HCT116 (cell line): ENCODE measurements at regions not wholly inside any gene's neighbourhood (a gene's known extent, or its start where the extent isn't known, plus 50 kb on each side); places are given as distances from the start of the nearest gene placed in this dataset.

Experiments used
- ATAC-seq: fragments of 200-7000 bp; cut with Tn5 transposase; 2 replicates; pipeline ENCODE4 v1.9.1; 2020; ENCODE audit warnings: mild to moderate bottlenecking, moderate library complexity
- BruUV-seq: library from RNA; stranded (reverse); fragments of 400-500 nt; replicated peaks from 2 replicates; lab custom pipeline; 2021; lab: Mats Ljungman, UMichigan
- CTCF ChIA-PET: fragments of 300-600 bp; sonication (Branson Sonifier 250); formaldehyde crosslinking; loops from one replicate; lab custom pipeline; 2021; ENCODE audit warnings: antibody characterized with exemption; lab: Charles Lee
- POLR2A ChIA-PET: fragments of 300-600, 350-600 bp; sonication (Branson Sonifier 250); formaldehyde crosslinking; loops from one replicate; lab custom pipeline; 2021; ENCODE audit warnings: antibody characterized with exemption; lab: Charles Lee
- RAD21 ChIA-PET, 2 experiments: fragments of 300-600 bp; sonication (Branson Sonifier 250); formaldehyde crosslinking; loops; one replicate each; lab custom pipeline; 2023; ENCODE audit warnings: low total read pairs in 2 of 2; ENCODE audit not compliant: uncharacterized antibody in 2 of 2, unreplicated experiment in 2 of 2, low non-redundant PET in 1 of 2; lab: Charles Lee
- DNase-seq: peaks from one replicate; pipeline ENCODE4 v3.0.0-alpha.2; 2010; ENCODE audit warnings: low read depth, low spot score
- H2AFZ ChIP-seq: fragments of 200-600 bp; shearing (Covaris generic), sonication (generic); 2 replicates; pipeline ENCODE4 v1.6.1; 2017; ENCODE audit warnings: low read depth, mixed run types, mixed read lengths, antibody characterized with exemption, low read length; ENCODE audit not compliant: poor library complexity, severe bottlenecking
- H3K27ac ChIP-seq: 2 replicates; pipeline ENCODE4 v1.5.1; 2012; ENCODE audit warnings: low read depth, low read length
- H3K27me3 ChIP-seq: fragments of 200-600 bp; sonication (generic); 2 replicates; pipeline ENCODE4 v1.6.1; 2016; ENCODE audit warnings: mixed run types, low read length, mixed read lengths; ENCODE audit not compliant: insufficient read depth
- H3K36me3 ChIP-seq, 2 experiments: fragments of 200-500 bp in 1 of 2; fragments of 200-600 bp in 1 of 2; sonication (Bioruptor generic) in 1 of 2; sonication (generic) in 1 of 2; 2 replicates each; pipeline versions ENCODE4 v1.5.1 to v1.6.1; 2014 to 2016; ENCODE audit warnings: low read length in 2 of 2, inconsistent platforms in 1 of 2, mixed read lengths in 1 of 2, mixed run types in 1 of 2; ENCODE audit not compliant: insufficient read depth in 2 of 2, control insufficient read depth in 1 of 2
- H3K4me1 ChIP-seq, 2 experiments: fragments of 200-600 bp in 1 of 2; sonication (generic) in 1 of 2; 2 replicates each; pipeline versions ENCODE4 v1.5.1 to v1.6.1; 2012 to 2017; ENCODE audit warnings: low read length in 2 of 2, inconsistent platforms in 1 of 2, mild to moderate bottlenecking in 1 of 2, mixed read lengths in 1 of 2, mixed run types in 1 of 2, moderate library complexity in 1 of 2; ENCODE audit not compliant: insufficient read depth in 2 of 2, control insufficient read depth in 1 of 2
- H3K4me2 ChIP-seq: fragments of 200-600 bp; sonication (generic); 2 replicates; pipeline ENCODE4 v1.6.1; 2017; ENCODE audit warnings: mixed run types, low read length, mixed read lengths
- H3K4me3 ChIP-seq, 2 experiments: fragments of 200-600 bp in 1 of 2; sonication (generic) in 1 of 2; replicated peaks in 1 of 2; 2 replicates each; pipeline ENCODE4 v1.5.1; 2011 to 2016; ENCODE audit warnings: low read length in 2 of 2, control low read depth in 1 of 2, low read depth in 1 of 2, mild to moderate bottlenecking in 1 of 2, mixed read lengths in 1 of 2, mixed run types in 1 of 2
- H3K79me2 ChIP-seq: fragments of 200-600 bp; sonication (generic); 2 replicates; pipeline ENCODE4 v1.6.1; 2017; ENCODE audit warnings: mild to moderate bottlenecking, mixed run types, low read length, moderate library complexity, mixed read lengths; ENCODE audit not compliant: insufficient read depth
- H3K9ac ChIP-seq: fragments of 200-600 bp; sonication (generic); 2 replicates; pipeline ENCODE4 v1.6.1; 2016; ENCODE audit warnings: low read length, mixed read lengths
- H3K9me2 ChIP-seq: fragments of 200-600 bp; sonication (generic), shearing (Covaris generic); 2 replicates; pipeline ENCODE4 v1.6.1; 2017; ENCODE audit warnings: mixed run types, mild to moderate bottlenecking, moderate library complexity; ENCODE audit not compliant: insufficient read depth
- H3K9me3 ChIP-seq, 2 experiments: fragments of 200-500 bp in 1 of 2; fragments of 200-600 bp in 1 of 2; sonication (Bioruptor generic) in 1 of 2; sonication (generic) in 1 of 2; 2 replicates each; pipeline ENCODE4 v1.6.1; 2014 to 2017; ENCODE audit warnings: low read length in 2 of 2, mixed read lengths in 2 of 2, inconsistent platforms in 1 of 2, low read depth in 1 of 2, mild to moderate bottlenecking in 1 of 2, mixed run types in 1 of 2, moderate library complexity in 1 of 2; ENCODE audit not compliant: control insufficient read depth in 1 of 2, insufficient read depth in 1 of 2
- H4K20me1 ChIP-seq: fragments of 200-600 bp; sonication (generic), shearing (Covaris generic); 2 replicates; pipeline ENCODE4 v1.6.1; 2017; ENCODE audit warnings: mixed run types, mild to moderate bottlenecking, moderate library complexity; ENCODE audit not compliant: insufficient read depth
- CBX3 ChIP-seq: IDR thresholded peaks from 2 replicates; pipeline ENCODE4 v1.6.1; 2012; ENCODE audit warnings: low read depth
- EGR1 ChIP-seq: IDR thresholded peaks from 2 replicates; pipeline ENCODE4 v1.6.1; 2012; ENCODE audit warnings: low read depth
- ELF1 ChIP-seq: IDR thresholded peaks from 2 replicates; pipeline ENCODE4 v1.6.1; 2012; ENCODE audit warnings: low read depth, borderline replicate concordance
- EZH2 ChIP-seq: fragments of 200-600 bp; sonication (generic); IDR thresholded peaks from 2 replicates; pipeline ENCODE4 v1.6.1; 2017; ENCODE audit warnings: antibody characterized with exemption, mixed run types
- EZH2phosphoT487 ChIP-seq: fragments of 200-600 bp; IDR thresholded peaks from 2 replicates; pipeline ENCODE4 v1.6.1; 2018; ENCODE audit warnings: antibody characterized with exemption, borderline replicate concordance
- POLR2A ChIP-seq: IDR thresholded peaks from 2 replicates; pipeline ENCODE4 v1.7.0; 2011; ENCODE audit warnings: borderline replicate concordance; ENCODE audit not compliant: insufficient read depth, insufficient read length; ENCODE audit errors: extremely low read depth
- POLR2AphosphoS5 ChIP-seq: IDR thresholded peaks from 2 replicates; pipeline ENCODE4 v1.6.1; 2011; ENCODE audit warnings: mild to moderate bottlenecking, low read depth, low read length, moderate library complexity
- RAD21 ChIP-seq: IDR thresholded peaks from 2 replicates; pipeline ENCODE4 v1.6.1; 2012; ENCODE audit warnings: low read depth, mild to moderate bottlenecking
- SIN3A ChIP-seq: IDR thresholded peaks from 2 replicates; pipeline ENCODE4 v1.6.1; 2012; ENCODE audit warnings: low read depth
- SRF ChIP-seq: IDR thresholded peaks from 2 replicates; pipeline ENCODE4 v1.6.1; 2012; ENCODE audit warnings: low read depth
- TCF7L2 ChIP-seq: IDR thresholded peaks from 2 replicates; pipeline ENCODE4 v1.7.0; 2011; ENCODE audit warnings: borderline replicate concordance, inconsistent platforms; ENCODE audit not compliant: insufficient read depth, insufficient read length; ENCODE audit errors: extremely low read depth
- ZFX ChIP-seq: fragments of 450-650 bp; IDR thresholded peaks from 2 replicates; pipeline ENCODE4 v1.6.1; 2017
- ZNF274 ChIP-seq: fragments of 200-500 bp; sonication (Bioruptor generic); IDR thresholded peaks from 2 replicates; pipeline ENCODE4 v1.6.1; 2014; ENCODE audit warnings: mild to moderate bottlenecking, low read depth, low read length, inconsistent platforms
- intact Hi-C: fragments of 100-400 bp; cut with micrococcal nuclease; formaldehyde crosslinking; loops from 2 replicates; pipeline ENCODE4 v1.10.0; 2022
- TF ChIP-seq, protein P1 (sequence below): IDR thresholded peaks from 2 replicates; pipeline ENCODE4 v1.6.1; 2012; ENCODE audit warnings: low read depth
- TF ChIP-seq, protein P2 (sequence below), 3 experiments: fragments of 200-600 bp in 1 of 3; sonication (generic) in 1 of 3; IDR thresholded peaks in 2 of 3; conservative IDR thresholded peaks in 1 of 3; 2 replicates each; pipeline ENCODE4 v1.5.1; 2012 to 2017; ENCODE audit warnings: low read depth in 2 of 3, low read length in 2 of 3, antibody characterized with exemption in 1 of 3, borderline replicate concordance in 1 of 3, control low read depth in 1 of 3, mild to moderate bottlenecking in 1 of 3, mixed read lengths in 1 of 3, mixed run types in 1 of 3, moderate library complexity in 1 of 3; ENCODE audit not compliant: insufficient read depth in 1 of 3
- TF ChIP-seq, protein P3 (sequence below): IDR thresholded peaks from 2 replicates; pipeline ENCODE4 v1.6.1; 2011; ENCODE audit warnings: mild to moderate bottlenecking, low read length, moderate library complexity; ENCODE audit not compliant: insufficient replicate concordance; ENCODE audit errors: extremely low read depth
- TF ChIP-seq, protein P4 (sequence below): IDR thresholded peaks from 2 replicates; pipeline ENCODE4 v1.6.1; 2012

DNA sequence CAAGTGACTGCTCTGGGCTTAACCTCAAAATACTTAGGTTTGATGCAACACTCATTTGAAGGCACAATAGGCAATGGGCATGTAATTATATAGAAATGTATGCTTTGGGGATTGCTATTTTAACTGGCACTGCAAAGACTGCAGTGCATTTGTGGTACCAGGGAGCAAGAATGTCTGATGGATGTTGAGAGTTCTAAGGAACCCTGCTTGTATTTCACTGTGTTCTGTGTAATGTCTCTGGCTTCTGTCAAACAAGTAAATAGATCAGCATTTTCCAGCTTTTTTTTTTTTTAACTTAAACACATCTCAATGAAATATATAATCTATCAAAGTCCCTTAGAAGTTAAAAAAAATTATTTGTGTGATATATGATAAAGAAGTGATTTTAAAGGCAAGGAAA, 94.8 kb upstream of the ATP2B1 start:
- Histone ChIP-seq H4K20me1 (no peaks in the 10 kb centered on the region), H3K36me3 (no peaks in the 10 kb centered on the region), H3K4me2 (no peak overlapping the region), H3K9me3 (no peaks in the 10 kb centered on the region), H3K9me2 (no peaks in the 10 kb centered on the region), H3K4me3 (no peak overlapping the region), H2AFZ (no peak overlapping the region), H3K27me3 (no peaks in the 10 kb centered on the region), H3K4me1 (no peaks in the 10 kb centered on the region), H3K9ac (no peak overlapping the region), H3K27ac (no peak overlapping the region), H3K79me2 (no peaks in the 10 kb centered on the region)
- no peak for ATAC-seq
- BruUV-seq, result no TSS peak
- RAD21 ChIA-PET, result no interaction called here
- no peak for TF ChIP-seq SRF
- TF ChIP-seq CBX3, result no peak
- no peak for TF ChIP-seq ZFX
- no peak for TF ChIP-seq EGR1
- TF ChIP-seq SIN3A, result no peak
- TF ChIP-seq EZH2, result no peak
- no peak for TF ChIP-seq ZNF274
- TF ChIP-seq, protein P1, sequence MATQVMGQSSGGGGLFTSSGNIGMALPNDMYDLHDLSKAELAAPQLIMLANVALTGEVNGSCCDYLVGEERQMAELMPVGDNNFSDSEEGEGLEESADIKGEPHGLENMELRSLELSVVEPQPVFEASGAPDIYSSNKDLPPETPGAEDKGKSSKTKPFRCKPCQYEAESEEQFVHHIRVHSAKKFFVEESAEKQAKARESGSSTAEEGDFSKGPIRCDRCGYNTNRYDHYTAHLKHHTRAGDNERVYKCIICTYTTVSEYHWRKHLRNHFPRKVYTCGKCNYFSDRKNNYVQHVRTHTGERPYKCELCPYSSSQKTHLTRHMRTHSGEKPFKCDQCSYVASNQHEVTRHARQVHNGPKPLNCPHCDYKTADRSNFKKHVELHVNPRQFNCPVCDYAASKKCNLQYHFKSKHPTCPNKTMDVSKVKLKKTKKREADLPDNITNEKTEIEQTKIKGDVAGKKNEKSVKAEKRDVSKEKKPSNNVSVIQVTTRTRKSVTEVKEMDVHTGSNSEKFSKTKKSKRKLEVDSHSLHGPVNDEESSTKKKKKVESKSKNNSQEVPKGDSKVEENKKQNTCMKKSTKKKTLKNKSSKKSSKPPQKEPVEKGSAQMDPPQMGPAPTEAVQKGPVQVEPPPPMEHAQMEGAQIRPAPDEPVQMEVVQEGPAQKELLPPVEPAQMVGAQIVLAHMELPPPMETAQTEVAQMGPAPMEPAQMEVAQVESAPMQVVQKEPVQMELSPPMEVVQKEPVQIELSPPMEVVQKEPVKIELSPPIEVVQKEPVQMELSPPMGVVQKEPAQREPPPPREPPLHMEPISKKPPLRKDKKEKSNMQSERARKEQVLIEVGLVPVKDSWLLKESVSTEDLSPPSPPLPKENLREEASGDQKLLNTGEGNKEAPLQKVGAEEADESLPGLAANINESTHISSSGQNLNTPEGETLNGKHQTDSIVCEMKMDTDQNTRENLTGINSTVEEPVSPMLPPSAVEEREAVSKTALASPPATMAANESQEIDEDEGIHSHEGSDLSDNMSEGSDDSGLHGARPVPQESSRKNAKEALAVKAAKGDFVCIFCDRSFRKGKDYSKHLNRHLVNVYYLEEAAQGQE, result no peak
- TF ChIP-seq POLR2AphosphoS5, result no peak
- TF ChIP-seq, protein P2, sequence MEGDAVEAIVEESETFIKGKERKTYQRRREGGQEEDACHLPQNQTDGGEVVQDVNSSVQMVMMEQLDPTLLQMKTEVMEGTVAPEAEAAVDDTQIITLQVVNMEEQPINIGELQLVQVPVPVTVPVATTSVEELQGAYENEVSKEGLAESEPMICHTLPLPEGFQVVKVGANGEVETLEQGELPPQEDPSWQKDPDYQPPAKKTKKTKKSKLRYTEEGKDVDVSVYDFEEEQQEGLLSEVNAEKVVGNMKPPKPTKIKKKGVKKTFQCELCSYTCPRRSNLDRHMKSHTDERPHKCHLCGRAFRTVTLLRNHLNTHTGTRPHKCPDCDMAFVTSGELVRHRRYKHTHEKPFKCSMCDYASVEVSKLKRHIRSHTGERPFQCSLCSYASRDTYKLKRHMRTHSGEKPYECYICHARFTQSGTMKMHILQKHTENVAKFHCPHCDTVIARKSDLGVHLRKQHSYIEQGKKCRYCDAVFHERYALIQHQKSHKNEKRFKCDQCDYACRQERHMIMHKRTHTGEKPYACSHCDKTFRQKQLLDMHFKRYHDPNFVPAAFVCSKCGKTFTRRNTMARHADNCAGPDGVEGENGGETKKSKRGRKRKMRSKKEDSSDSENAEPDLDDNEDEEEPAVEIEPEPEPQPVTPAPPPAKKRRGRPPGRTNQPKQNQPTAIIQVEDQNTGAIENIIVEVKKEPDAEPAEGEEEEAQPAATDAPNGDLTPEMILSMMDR (IDR thresholded peaks at IDR 0.05 in 2 of 3, conservative IDR thresholded peaks at IDR 0.05 in 1 of 3; ENCODE audit: borderline replicate concordance in 1 of 3, insufficient read depth in 1 of 3, low read depth in 2 of 3, low read length in 2 of 3), result no peak
- TF ChIP-seq TCF7L2, result no peak
- TF ChIP-seq, protein P3, sequence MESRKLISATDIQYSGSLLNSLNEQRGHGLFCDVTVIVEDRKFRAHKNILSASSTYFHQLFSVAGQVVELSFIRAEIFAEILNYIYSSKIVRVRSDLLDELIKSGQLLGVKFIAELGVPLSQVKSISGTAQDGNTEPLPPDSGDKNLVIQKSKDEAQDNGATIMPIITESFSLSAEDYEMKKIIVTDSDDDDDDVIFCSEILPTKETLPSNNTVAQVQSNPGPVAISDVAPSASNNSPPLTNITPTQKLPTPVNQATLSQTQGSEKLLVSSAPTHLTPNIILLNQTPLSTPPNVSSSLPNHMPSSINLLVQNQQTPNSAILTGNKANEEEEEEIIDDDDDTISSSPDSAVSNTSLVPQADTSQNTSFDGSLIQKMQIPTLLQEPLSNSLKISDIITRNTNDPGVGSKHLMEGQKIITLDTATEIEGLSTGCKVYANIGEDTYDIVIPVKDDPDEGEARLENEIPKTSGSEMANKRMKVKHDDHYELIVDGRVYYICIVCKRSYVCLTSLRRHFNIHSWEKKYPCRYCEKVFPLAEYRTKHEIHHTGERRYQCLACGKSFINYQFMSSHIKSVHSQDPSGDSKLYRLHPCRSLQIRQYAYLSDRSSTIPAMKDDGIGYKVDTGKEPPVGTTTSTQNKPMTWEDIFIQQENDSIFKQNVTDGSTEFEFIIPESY, result no peak
- no peak for TF ChIP-seq ELF1
- TF ChIP-seq RAD21, result no peak
- TF ChIP-seq, protein P4, sequence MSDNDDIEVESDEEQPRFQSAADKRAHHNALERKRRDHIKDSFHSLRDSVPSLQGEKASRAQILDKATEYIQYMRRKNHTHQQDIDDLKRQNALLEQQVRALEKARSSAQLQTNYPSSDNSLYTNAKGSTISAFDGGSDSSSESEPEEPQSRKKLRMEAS, result no peak
- TF ChIP-seq POLR2A, result no peak
- TF ChIP-seq EZH2phosphoT487, result no peak
- CTCF ChIA-PET, result no interaction called here
- POLR2A ChIA-PET, result no interaction called here
- intact Hi-C loops, result no loop called here
- no peak for DNase-seq
